GM19351 (cell line): ENCODE measurements at regions not wholly inside any gene's neighbourhood (a gene's known extent, or its start where the extent isn't known, plus 50 kb on each side); places are given as distances from the start of the nearest gene placed in this dataset.

ENCODE experiments used
- ATAC-seq: cut with Tn5 transposase; IDR thresholded peaks from one replicate; pipeline ENCODE4 v1.9.1; 2021; ENCODE audit warnings: mild to moderate bottlenecking, moderate library complexity; ENCODE audit not compliant: unreplicated experiment

- ATAC-seq, result no peak
These were observed 49.9 kb upstream of the MAFB start for GRCh38 chr20:40738976-40739375.

- ATAC-seq, result no peak
These were observed 50.8 kb upstream of the MAFB start for GRCh38 chr20:40739841-40740240.

- peak; percentile 66 for ATAC-seq
These were observed 52.6 kb upstream of the MAFB start for GRCh38 chr20:40741507-40742106.

GRCh38 chr20:40743141-40743775, 54.2 kb upstream of the MAFB start:
- no peak for ATAC-seq

- ATAC-seq, result no peak
These were observed 55.2 kb upstream of the MAFB start for GRCh38 chr20:40744072-40744817.

GRCh38 chr20:40744818-40745175, 55.8 kb upstream of the MAFB start:
- ATAC-seq, result no peak

GRCh38 chr20:40746251-40746650, 57.2 kb upstream of the MAFB start:
- no peak for ATAC-seq

- no peak for ATAC-seq
These were observed 59.1 kb upstream of the MAFB start for GRCh38 chr20:40748182-40748581.

- no peak for ATAC-seq
These were observed 61.0 kb upstream of the MAFB start for GRCh38 chr20:40749985-40750506.

- no peak for ATAC-seq
These were observed 61.6 kb upstream of the MAFB start for GRCh38 chr20:40750541-40751035.

GRCh38 chr20:40753472-40753871, 64.4 kb upstream of the MAFB start:
- no peak for ATAC-seq

- ATAC-seq, result no peak
These were observed 65.4 kb upstream of the MAFB start for GRCh38 chr20:40754339-40754943.

GRCh38 chr20:40757087-40757486, 68.1 kb upstream of the MAFB start:
- no peak for ATAC-seq

- no peak for ATAC-seq
These were observed 69.8 kb upstream of the MAFB start for GRCh38 chr20:40758790-40759189.

GRCh38 chr20:40760399-40760798, 71.4 kb upstream of the MAFB start:
- no peak for ATAC-seq

GRCh38 chr20:40763646-40764295, 74.7 kb upstream of the MAFB start:
- no peak for ATAC-seq

- no peak for ATAC-seq
These were observed 76.9 kb upstream of the MAFB start for GRCh38 chr20:40765814-40766480.

GRCh38 chr20:40766790-40767614, 78.0 kb upstream of the MAFB start:
- no peak for ATAC-seq

GRCh38 chr20:40767615-40767924, 78.5 kb upstream of the MAFB start:
- ATAC-seq, result no peak

GRCh38 chr20:40768105-40768504, 79.1 kb upstream of the MAFB start:
- no peak for ATAC-seq
